PC-3 (cell line): ENCODE measurements at regions not wholly inside any gene's neighbourhood (a gene's known extent, or its start where the extent isn't known, plus 50 kb on each side); places are given as distances from the start of the nearest gene placed in this dataset.

Experiments used
- ATAC-seq: fragments of 200-7000 bp; cut with Tn5 transposase; 2 replicates; pipeline ENCODE4 v1.9.1; 2020; ENCODE audit warnings: mild to moderate bottlenecking, moderate library complexity
- BruUV-seq: library from RNA; stranded (reverse); fragments of 400-500 nt; replicated peaks from 2 replicates; lab custom pipeline; 2021; lab: Mats Ljungman, UMichigan
- CTCF ChIA-PET: fragments of 300-600 bp; sonication (Branson Sonifier 250); formaldehyde crosslinking; loops from one replicate; lab custom pipeline; 2022; ENCODE audit warnings: antibody characterized with exemption; lab: Charles Lee
- POLR2A ChIA-PET: fragments of 300-600 bp; sonication (Branson Sonifier 250); formaldehyde crosslinking; loops from one replicate; lab custom pipeline; 2022; ENCODE audit warnings: antibody characterized with exemption; ENCODE audit not compliant: unreplicated experiment; lab: Charles Lee
- DNase-seq: peaks from one replicate; pipeline ENCODE4 v3.0.0-alpha.2; 2015
- H2AFZ ChIP-seq: fragments of 300-600 bp; sonication (generic); 2 replicates; pipeline ENCODE4 v1.6.0; 2016; ENCODE audit warnings: antibody characterized with exemption, low read length
- H3F3A ChIP-seq: fragments of 300-600 bp; sonication (generic); one replicate; pipeline ENCODE4 v1.6.0; 2017; ENCODE audit warnings: antibody characterized with exemption, low read length, control low read depth, mild to moderate bottlenecking; ENCODE audit not compliant: unreplicated experiment
- H3K27ac ChIP-seq: fragments of 300-600 bp; sonication (generic); 2 replicates; pipeline ENCODE4 v1.5.1; 2016; ENCODE audit warnings: mild to moderate bottlenecking, low read length
- H3K27me3 ChIP-seq: fragments of 300-600 bp; sonication (generic); 2 replicates; pipeline ENCODE4 v1.6.1; 2016; ENCODE audit warnings: low read length, mixed read lengths
- H3K36me3 ChIP-seq: fragments of 300-600 bp; sonication (generic); 2 replicates; pipeline ENCODE4 v1.6.1; 2016; ENCODE audit warnings: low read depth, mixed run types, low read length, mixed read lengths
- H3K4me1 ChIP-seq: fragments of 300-600 bp; sonication (generic); 2 replicates; pipeline ENCODE4 v1.5.1; 2016; ENCODE audit warnings: low read length; ENCODE audit not compliant: insufficient read depth
- H3K4me2 ChIP-seq: fragments of 300-600 bp; sonication (generic); 2 replicates; pipeline ENCODE4 v1.6.0; 2016; ENCODE audit warnings: low read length
- H3K4me3 ChIP-seq: fragments of 300-600 bp; sonication (generic); 2 replicates; pipeline ENCODE4 v1.5.1; 2016; ENCODE audit warnings: mild to moderate bottlenecking, low read length, mixed read lengths
- H3K79me2 ChIP-seq: fragments of 300-600 bp; sonication (generic); 2 replicates; pipeline ENCODE4 v1.6.1; 2017; ENCODE audit warnings: low read length, mixed read lengths
- H3K9ac ChIP-seq: fragments of 300-600 bp; sonication (generic); 2 replicates; pipeline ENCODE4 v1.6.0; 2016; ENCODE audit warnings: mild to moderate bottlenecking, low read length
- H3K9me2 ChIP-seq: fragments of 300-600 bp; sonication (generic); replicated peaks from 2 replicates; pipeline ENCODE4 v1.6.1; 2016; ENCODE audit warnings: mixed run types, low read length, mixed read lengths
- H3K9me3 ChIP-seq: fragments of 300-600 bp; sonication (generic); 2 replicates; pipeline ENCODE4 v1.6.1; 2016; ENCODE audit warnings: low read length, mixed read lengths
- H4K20me1 ChIP-seq: fragments of 300-600 bp; sonication (generic); 2 replicates; pipeline ENCODE4 v1.6.1; 2016; ENCODE audit warnings: low read length, mixed read lengths
- CTCF ChIP-seq: fragments of 300-600 bp; sonication (generic); conservative IDR thresholded peaks from 2 replicates; pipeline ENCODE4 v1.5.1; 2017; ENCODE audit warnings: antibody characterized with exemption, low read depth, mild to moderate bottlenecking, low read length
- EZH2 ChIP-seq: fragments of 300-600 bp; sonication (generic); IDR thresholded peaks from one replicate; pipeline ENCODE4 v1.6.1; 2017; ENCODE audit warnings: antibody characterized with exemption, mild to moderate bottlenecking, low read length; ENCODE audit not compliant: unreplicated experiment
- EZH2phosphoT487 ChIP-seq: fragments of 300-600 bp; sonication (generic); IDR thresholded peaks from 2 replicates; pipeline ENCODE4 v1.6.1; 2018; ENCODE audit warnings: mild to moderate bottlenecking, antibody characterized with exemption, low read length, borderline replicate concordance
- intact Hi-C: fragments of 100-400 bp; cut with micrococcal nuclease; formaldehyde crosslinking; loops from 2 replicates; pipeline ENCODE4 v1.9.0; 2023

GRCh38 chr5:120372899-120373298, 91.2 kb upstream of the PRR16 start:
- no peaks in the 10 kb centered on the region for H3K9me2 ChIP-seq
- H3K27me3 ChIP-seq: no peaks in the 10 kb centered on the region
- H3K4me3 ChIP-seq: no peak overlapping the region
- BruUV-seq: no TSS peak
- H2AFZ ChIP-seq: no peak overlapping the region
- H3K9me3 ChIP-seq: no peaks in the 10 kb centered on the region
- TF ChIP-seq EZH2phosphoT487 (no peak), CTCF (no peak)
- H3K27ac ChIP-seq: no peak overlapping the region
- no peak for ATAC-seq
- H3K4me2 ChIP-seq: no peak overlapping the region
- intact Hi-C loops: no loop called here
- ChIA-PET POLR2A (no interaction called here), CTCF (no interaction called here)
- DNase-seq: no peak
- no peaks in the 10 kb centered on the region for H3K36me3 ChIP-seq
- H4K20me1 ChIP-seq: no peaks in the 10 kb centered on the region
- no peaks in the 10 kb centered on the region for H3K79me2 ChIP-seq
- no peaks in the 10 kb centered on the region for H3F3A ChIP-seq
- H3K4me1 ChIP-seq: peaks cover 15% of the 10 kb centered on the region; the same call in 1 of the 2 replicates
- no peak overlapping the region for H3K9ac ChIP-seq

GRCh38 chr5:120375248-120375647, 88.9 kb upstream of the PRR16 start:
- H3K36me3 ChIP-seq: no peaks in the 10 kb centered on the region
- ATAC-seq (no peak), DNase-seq (no peak)
- no peaks in the 10 kb centered on the region for H3K9me3 ChIP-seq
- ChIA-PET POLR2A (no interaction called here), CTCF (no interaction called here)
- no peaks in the 10 kb centered on the region for H3K27me3 ChIP-seq
- TF ChIP-seq EZH2 (no peak), EZH2phosphoT487 (no peak), CTCF (no peak)
- H3K4me3 ChIP-seq: no peak overlapping the region
- no peaks in the 10 kb centered on the region for H3K4me1 ChIP-seq
- H3K9ac ChIP-seq: no peak overlapping the region
- BruUV-seq: no TSS peak
- no peak overlapping the region for H3K27ac ChIP-seq
- no peaks in the 10 kb centered on the region for H4K20me1 ChIP-seq
- no peak overlapping the region for H2AFZ ChIP-seq
- no peaks in the 10 kb centered on the region for H3K9me2 ChIP-seq
- intact Hi-C loops: no loop called here
- H3K79me2 ChIP-seq: no peaks in the 10 kb centered on the region
- no peak overlapping the region for H3K4me2 ChIP-seq
- no peaks in the 10 kb centered on the region for H3F3A ChIP-seq

DNA sequence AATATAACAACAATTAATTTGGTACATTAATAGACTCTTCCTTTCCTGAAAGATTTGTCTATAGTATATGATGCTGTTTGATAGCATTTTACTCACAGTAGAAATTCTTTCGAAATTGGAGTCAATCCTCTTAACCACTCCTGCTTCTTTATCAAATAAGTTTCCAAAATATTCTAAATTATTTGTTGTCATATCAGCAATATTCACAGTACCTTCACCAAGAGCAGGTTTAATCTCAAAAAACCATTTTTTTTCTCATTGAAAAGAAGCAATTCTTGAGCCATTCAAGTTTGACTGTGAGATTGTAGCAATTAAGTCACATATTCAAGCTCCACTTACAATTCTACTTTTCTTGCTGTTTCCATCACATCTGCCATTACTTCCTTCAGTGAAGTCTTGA, 83.5 kb upstream of the PRR16 start:
- ChIA-PET CTCF (no interaction called here), POLR2A (no interaction called here)
- Histone ChIP-seq H3K4me2 (no peak overlapping the region), H3K79me2 (no peaks in the 10 kb centered on the region), H3K27ac (no peak overlapping the region), H3K4me1 (no peaks in the 10 kb centered on the region), H3F3A (no peaks in the 10 kb centered on the region), H3K9me3 (no peaks in the 10 kb centered on the region), H3K9ac (no peak overlapping the region), H4K20me1 (no peaks in the 10 kb centered on the region), H3K4me3 (no peak overlapping the region), H3K9me2 (no peaks in the 10 kb centered on the region), H2AFZ (no peak overlapping the region), H3K27me3 (no peaks in the 10 kb centered on the region), H3K36me3 (no peaks in the 10 kb centered on the region)
- intact Hi-C loops: no loop called here
- TF ChIP-seq CTCF: no peak
- no peak for TF ChIP-seq EZH2phosphoT487
- TF ChIP-seq EZH2: no peak
- DNase-seq: no peak
- no TSS peak for BruUV-seq
- no peak for ATAC-seq
